Mesenteric fat pad (tissue), 1 donor: ENCODE measurements at regions not wholly inside any gene's neighbourhood (a gene's known extent, or its start where the extent isn't known, plus 50 kb on each side); places are given as distances from the start of the nearest gene placed in this dataset.

ENCODE experiments used
- DNase-seq: peaks from one replicate; pipeline ENCODE4 v3.0.0-alpha.2; 2020; ENCODE audit warnings: low spot score
- donor health status: DM: yes; HTN: yes; CAD: no.

DNA sequence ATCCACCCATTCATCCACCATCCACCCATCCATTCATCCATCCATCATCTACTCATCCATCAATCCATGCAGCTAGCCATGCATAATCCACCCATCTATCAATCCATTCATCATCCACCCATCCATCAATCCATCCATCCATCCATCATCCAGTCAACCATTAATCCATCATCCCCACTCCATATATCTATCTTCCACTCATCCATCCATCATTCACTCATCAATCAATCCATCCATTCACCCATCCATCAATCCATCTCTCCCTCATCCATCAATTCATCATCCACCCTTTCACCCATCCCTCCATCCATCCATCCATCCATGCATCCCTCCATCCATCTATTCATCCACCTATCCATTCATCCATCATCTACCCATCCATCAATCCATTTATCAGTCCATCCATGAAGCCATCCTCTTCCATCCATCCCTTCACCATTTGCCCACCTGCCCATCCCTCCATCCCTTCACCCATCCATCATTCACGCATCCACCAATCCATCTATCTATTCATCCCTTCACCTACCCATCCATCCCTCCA is 689.4 kb downstream of the BRD1 start:
- DNase-seq, result peak; percentile 11

DNA sequence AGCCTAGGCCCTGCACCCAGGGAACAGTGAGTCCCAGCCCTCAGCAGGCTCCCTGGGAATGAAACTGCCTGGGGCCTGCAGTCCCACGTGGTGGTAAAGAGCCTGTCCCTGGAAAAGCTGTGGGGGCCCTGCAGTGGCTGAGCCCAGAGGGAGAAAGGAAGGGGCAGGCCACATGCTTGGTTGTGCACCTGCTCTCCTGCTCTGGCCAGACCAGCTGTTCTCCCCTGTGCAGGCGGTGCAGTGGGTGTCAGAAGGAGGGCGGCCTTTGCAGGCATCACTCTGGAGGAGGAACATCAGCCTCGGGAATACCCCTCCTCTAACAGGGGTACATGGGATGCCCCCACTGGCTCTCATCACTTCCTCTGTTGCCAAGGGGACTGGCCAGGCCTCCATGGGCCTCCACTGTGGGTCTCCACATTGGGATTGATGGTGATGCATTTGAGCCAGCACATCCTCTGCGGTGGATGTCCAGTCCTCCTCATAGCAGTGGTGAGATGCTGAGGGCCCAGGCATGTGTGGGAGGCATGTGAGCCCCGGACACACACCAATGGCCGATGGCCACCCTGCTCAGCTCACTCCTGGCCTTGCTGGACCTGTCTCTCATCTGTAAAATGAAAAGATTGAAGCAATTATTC is 690.4 kb downstream of the BRD1 start:
- DNase-seq, result peak; percentile 76

DNA sequence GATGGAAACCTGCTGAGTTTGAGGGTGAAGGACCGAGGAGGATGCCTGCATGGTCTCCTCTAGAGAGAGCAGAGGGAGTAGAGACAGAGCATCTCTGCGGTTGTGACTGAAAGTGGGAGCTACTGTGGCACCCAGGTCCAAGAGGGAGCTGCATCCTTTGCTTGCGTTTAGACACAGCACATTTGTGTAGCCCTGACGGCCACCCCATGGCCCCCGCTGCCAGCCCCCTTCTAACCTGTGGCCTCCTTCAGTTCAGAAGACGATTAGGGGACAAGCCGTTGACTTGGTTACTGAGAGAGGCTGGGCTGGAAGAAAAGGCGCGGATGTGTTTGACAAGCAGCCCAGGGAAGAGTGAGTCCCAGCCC is 690.9 kb downstream of the BRD1 start:
- peak; percentile 60 for DNase-seq

DNA sequence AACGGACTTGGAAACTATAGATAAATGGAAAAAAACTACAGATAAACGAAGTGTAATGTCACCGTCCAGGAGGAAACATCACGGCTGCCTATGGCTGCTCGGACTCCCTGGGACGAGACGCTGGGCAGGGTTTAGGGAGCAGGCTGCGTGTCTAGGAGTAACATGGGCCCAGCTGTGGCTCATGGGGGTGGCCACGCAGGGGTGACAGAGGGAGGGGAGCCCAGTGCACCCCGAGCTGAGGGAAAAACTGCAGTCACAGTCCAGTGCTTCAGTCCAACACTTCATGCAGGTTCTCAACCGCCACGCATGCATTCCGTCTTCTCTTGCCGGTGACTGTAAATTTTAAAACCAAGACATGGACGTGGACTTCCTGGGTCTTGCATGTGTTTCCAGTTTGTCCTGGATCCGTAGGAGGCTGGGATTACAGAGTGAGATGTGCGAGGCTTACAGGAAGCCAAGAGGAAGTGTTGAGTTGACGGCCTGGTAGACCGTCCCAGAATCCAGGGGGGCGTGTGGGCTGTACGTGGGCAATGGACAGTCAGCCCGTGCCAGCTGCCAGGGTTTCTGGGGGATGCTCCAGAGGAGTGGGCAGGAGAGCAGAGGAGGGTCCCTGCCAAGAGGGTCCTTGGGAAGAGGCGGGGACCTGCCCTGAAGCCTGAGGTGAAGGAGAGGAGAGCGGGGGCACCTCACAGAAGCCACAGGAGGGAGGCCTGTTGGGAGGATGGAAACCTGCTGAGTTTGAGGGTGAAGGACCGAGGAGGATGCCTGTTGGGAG is 691.4 kb downstream of the BRD1 start:
- peak; percentile 47 for DNase-seq

DNA sequence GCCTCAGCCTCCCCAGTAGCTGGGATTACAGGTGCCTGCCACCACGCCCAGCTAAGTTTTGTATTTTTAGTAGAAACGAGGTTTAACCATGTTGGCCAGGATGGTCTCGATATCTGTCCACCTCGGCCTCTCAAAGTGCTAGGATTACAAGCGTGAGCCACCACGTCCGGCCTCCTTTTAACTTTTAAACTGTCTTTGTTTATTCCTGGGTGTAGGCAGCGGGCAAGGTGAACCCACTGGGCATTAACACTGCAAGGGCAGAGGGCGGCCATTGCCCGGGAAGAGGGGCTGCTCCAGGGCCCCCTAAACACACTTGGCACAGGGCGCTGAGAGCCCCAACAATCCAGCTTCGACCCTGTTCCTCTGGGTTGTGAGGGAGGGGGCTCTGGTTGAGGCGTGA is 693.6 kb downstream of the BRD1 start:
- peak; percentile 74 for DNase-seq

DNA sequence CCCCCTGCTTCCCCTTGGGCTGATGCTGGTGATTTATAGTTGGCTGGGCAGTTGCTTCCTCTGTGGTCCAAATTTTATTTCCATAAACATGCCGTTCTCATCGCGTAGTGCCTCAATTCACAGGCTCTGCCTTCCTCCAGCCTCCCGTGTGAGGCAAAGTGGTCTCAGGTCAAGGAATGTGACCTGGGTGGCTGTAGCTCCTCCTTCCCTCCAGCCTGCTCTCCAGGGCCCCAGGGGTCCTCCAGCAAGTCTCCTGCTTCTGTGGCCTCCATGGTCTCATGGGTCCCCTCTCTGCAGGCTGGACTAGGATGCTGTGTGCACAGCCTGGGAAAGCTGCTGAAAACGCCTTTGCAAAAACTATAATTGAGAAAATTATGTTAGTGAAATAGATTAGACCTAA is 694.1 kb downstream of the BRD1 start:
- DNase-seq, result peak; percentile 18

DNA sequence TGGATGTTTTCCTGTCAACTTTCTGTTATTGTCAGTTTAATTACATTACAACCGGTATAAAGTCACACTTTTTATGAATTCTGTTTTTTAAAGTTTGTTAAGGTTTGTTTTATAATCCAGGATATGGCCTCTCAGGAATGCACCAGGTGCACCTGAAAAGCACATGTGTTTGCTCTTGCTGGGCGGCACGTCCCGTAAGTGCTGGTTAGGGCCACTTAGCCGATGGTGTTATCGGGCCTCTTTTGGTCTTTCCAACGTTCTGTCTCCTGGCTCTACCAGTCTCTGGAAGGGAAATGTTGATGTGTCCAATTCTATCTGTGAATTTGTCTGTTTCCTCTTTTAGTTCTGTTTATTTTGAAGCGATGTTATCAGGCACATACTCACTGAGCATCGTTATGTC is 695.7 kb downstream of the BRD1 start:
- DNase-seq, result peak; percentile 3

DNA sequence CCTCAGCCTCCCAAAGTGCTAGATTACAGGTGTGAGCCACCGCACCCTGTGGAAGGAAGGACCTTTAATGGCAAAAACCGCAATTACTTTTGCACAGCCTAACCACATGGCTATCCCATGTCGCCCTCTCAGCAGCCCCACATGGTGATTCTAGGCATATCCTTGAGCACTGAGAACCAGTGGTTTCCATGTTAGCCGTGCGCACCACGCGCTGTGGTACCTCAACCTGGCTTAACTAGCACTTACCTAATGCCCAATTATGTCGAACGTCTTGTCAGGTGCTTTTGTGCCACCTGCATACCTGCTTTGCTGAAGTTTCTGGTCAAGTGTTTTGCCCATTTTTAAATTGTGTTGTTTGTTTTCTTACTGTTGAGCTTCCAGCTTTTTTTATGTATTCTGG is 697.9 kb downstream of the BRD1 start:
- peak; percentile 53 for DNase-seq

DNA sequence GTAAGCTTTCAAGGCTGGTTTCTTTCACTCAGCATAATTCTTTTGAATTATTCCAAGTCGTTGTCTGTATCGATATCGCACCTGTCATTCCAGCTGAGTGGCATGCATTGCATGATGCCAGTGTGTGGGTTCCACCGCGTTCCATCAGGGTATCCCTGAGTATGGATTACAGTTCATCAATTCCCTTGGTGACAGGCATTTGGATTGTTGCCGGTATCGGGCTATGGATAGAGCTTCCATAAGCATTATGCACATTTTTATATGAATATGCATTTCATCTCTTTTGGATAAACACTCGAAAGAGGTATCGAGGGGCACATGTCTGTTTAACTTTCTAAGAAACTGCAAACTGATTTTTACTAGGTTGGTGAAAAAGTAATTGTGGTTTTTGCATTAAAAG is 698.8 kb downstream of the BRD1 start:
- DNase-seq, result no peak

DNA sequence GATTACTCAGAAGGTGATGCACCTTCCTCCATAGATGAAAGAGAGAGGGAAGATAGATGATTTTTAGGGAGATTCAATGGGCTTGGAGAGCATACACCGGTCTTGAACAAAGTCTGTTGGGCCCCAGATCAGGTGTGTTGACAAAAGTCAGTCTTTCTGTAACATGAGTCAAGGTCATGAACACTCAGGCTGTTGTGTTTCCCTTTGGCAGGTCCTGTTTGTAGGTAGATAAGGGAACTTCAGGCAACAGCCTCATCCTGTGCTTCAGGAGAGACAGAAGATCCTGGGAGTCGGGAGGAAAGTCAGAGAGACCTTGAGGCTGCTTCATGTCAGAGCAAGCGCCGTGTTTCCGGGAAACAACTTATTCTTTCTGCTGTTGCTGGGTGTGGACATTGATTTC is 703.1 kb downstream of the BRD1 start:
- DNase-seq, result no peak

DNA sequence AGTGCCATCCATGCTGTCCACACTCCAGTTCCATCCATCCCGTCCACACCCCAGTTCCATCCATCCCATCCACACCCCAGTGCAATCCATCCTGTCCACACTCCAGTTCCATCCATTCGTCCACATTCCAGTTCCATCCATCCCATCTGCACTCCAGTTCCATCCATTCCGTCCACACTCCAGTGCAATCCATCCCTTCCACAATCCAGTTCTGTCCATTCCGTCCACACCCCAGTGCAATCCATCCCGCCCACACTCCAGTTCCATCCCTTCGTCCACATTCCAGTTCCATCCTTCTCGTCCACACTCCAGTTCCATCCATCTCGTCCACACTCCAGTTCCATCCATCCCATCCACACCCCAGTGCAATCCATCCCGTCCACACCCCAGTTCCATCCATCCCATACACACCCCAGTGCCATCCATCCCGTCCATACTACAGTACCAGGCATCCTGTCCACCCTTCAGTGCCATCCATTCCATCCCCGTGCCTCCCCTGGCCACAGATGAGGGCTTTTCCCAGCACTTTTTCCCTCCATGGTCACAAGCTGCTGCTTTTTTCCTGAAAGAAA is 704.0 kb downstream of the BRD1 start:
- DNase-seq, result no peak

DNA sequence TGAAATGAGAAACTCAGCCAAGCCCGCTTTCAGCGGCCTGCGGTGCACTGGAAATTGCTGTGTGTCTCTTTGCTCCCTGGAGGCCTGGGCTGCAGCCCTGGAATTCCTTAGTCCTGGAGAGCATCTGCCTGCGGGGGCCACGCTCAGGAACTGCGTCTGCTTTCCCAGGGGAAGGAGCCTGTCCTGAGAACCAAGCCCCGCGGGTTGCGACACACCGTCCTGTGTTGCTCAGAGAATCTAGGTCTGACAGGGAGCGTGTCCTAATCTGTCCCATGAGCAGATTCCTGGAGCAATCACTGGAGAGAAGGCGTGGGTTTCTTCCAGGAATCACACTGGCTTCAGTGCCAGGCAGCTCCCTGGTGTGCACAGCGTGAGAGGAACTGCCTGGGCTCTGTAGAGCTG is 708.1 kb downstream of the BRD1 start:
- no peak for DNase-seq

DNA sequence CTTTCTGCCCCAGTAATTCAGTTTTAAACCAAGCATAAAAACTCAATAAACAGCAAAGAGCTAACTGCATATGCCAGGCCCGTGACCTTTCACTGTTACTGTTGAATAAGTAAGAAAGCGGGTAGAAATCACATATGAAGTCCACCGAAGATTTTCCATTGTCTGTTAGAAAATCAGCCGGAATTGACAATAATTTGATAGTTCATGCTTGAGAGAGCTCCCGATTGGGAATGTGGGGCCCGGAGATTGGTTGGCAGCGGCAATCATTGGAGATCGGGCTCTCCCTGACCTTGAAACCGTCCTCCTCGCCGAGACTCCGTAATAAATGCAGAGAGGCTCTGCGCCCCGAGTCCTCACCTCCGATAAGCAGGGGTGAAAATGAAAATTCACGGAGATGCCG is 709.6 kb downstream of the BRD1 start:
- DNase-seq, result no peak

DNA sequence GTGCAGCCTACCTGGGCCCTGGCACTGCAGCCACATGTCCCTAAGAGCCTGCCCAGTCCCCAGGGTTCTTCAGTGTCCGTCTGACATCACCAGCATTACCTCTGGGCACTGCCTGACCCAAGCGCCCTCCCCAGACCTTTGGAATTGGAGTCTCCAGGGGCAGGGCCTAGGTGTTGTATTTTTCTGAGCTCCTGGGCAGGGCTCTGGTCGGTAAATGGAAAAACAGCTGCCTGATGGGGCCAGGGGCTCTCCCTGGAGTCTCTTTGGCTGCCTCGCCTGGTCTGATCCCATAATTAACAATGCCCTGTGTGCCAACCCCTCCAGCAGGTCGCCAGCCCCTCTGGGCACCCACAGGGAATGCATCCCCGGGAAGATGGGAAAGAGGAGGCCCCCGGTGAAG is 710.2 kb downstream of the BRD1 start:
- no peak for DNase-seq

DNA sequence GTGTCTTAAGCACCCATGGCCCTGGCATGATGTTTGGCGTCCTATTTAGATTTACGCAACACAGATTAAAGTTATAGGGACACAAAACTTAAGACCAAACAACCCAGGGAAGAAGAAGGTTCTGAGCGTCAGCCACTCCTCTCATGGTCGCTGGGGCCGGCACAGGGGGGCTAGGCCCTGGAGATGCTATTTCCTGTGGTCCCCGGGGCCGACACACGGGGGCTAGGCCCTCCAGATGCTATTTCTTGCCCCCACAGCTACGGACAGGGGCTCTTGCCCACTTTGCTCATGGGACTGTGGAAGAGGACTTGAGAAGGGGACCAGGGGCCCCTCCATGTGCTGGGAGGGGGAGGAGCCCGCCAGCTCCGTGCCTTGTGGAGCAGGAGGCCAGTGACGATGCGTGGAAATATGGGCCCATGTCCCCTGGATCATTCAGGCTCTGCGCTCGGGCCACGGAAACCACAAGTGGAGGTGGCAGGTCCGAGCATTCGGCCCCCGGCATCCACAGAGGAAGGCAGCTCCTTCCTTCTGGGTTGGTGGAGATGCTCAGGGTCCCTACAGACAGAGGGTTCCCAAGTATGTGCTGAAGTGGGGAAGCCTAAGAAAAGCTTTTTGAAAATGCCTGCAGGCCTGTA is 711.1 kb downstream of the BRD1 start:
- no peak for DNase-seq

DNA sequence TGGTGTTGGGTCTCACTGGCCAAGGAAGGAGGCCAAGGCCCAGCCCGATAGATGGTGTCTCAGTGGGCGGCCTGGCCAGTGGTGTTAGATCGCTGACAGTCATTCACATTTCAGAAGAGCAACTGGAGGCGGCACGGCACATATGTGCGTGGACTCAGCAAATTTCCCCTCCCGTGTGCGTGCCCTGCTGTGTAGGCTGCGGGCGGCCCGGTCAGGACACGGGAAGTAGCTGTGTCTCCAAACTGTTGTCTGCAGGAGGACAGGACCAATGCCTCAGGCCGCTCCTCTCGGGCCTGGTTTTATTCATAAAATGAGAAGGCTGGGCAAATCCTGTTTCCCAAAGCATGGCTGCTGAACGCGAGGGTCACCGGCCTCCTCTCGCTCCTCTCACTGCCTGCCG is 711.7 kb downstream of the BRD1 start:
- no peak for DNase-seq

DNA sequence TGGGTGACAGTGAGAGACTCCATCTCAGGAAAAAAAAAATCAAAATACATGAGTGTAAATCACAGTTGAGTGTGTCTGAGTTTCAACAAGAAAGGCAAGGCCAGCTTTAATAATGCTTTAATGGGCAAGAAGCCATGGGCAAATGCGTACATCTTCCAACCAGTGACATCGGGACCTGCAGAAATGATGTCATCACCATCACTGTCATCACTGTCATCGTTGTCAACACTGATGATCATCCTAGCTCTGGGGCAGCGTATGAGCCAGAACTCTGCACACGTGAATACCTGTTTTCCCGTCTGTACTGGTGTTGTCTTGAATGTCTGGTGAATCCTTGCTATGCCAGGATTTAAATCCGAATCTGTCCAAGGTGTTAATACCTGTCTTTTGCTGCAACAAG is 712.5 kb downstream of the BRD1 start:
- no peak for DNase-seq

DNA sequence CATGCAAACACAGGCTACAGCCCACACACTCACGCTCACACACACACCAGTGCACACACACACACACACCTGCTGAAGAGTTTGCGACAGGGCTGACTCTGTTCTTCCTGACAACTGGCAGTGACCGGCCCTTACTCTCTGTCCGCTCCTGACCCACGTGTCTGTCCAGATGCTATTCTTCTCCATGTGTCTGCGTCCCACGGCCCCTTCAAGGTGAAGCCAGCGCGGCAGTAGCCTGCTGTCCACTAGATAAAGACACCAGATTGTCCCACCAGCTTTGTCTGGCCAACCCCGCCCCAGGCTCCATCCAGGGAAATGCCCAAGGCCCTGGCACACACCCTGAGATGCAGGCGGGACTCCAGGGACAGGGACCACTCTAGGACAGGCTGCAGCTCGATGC is 713.9 kb downstream of the BRD1 start:
- DNase-seq, result no peak

DNA sequence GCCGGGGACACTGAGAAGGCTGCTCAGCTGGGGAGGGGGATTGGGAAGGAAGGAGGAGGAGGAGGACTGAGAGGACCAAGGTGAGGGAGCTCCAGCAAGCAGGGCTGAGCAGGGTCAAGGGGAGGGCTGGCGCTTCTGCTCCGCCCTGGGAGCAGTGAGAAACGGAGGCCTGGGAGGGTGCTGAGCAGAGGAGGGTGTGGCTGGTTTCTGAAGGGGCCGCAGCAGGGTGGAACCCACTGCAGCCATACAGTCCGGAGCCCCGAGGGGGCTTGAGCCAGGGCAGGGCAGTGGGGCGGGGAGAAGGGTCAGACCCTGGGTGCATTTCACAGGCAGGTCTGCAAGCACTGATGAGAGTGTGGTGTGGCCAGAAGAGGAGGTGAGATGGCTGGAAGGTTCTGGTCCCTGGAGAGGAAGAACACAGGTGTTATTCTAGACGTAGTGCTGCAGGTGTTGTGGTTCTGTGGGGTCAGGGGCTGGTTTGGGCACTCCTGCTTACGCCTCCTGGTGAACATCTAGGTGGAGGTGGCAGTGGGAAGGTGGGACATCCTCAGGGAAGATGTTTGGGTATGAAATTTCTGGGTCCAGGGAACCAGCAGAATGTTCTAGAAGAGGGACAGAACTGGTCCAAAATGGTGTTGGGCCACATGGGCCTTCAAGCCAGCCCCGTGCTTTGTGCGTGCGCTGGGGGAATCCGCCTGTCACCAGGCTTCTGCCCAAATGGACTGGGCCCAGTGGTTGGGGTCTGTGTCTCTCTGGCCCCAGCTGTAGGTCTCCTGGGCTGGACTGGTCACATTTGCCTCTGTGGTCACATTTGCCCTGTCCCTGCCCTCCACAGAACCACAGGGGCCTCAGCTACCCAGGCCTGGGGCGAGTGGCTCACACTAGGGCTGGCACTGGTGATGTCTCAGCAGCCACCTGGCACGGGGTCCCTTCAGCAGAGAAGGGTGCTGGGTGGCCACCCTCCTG is 714.7 kb downstream of the BRD1 start:
- peak; percentile 78 for DNase-seq

DNA sequence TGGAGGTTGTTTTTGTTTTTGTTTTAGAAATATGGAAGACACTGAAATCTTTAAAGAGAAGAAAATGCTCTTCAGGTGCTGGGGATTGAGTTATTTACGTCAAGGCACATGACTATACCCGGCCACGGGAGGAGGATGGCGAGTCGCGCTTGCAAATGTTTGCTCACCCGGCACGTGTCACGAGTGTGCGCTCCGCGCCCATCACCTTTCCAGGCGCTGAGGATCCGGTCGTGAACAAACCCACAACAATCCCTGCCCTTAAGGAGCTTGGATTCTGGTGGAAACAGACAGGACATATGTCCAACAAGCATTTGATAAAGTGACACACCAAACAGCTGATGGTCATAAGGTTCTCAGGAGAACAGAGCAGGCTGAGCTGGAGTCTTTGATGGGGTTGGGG is 715.5 kb downstream of the BRD1 start:
- DNase-seq, result no peak

DNA sequence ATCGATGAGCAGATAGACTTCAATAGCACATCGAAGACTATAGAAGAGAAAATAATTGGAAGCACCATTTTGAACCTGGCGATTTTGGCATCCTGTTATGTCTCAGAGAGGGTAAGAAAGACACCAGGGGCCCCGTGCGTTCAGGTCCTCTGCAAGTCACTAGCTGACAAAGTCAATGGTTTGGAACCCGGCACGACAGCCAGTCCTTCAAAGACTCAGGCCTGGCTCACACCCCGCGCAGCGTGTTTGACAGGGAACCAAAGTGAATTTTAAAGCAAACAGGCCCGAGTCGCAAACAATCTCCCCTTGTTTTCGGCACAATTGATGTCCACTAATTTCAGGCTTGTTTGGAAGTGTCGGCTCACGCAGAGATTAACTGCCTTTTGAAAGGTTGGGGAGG is 716.6 kb downstream of the BRD1 start:
- no peak for DNase-seq
